ENCODE measurements at regions not wholly inside any gene's neighbourhood (a gene's known extent, or its start where the extent isn't known, plus 50 kb on each side); places are given as distances from the start of the nearest gene placed in this dataset.

DNA sequence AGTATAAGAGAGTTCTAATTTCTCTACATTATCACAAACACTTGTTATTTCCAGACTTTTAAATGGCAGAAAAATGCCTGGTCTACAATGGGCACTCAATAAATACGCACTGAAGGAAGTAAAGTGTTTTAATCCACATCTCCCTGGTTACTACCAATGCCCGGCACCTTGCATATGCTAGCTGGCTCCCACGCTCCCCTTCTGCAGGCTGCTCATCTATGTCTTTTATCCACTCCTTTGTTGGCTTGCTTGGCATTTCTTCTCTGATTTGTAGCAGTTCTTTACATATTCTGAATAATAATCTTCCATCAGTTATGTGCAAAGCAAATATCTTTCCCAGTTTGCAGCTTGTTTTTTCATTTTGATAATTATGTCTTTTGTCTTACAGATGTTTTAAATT is 74.6 kb upstream of the PRR23E start:
- TF ChIP-seq, protein P1, sequence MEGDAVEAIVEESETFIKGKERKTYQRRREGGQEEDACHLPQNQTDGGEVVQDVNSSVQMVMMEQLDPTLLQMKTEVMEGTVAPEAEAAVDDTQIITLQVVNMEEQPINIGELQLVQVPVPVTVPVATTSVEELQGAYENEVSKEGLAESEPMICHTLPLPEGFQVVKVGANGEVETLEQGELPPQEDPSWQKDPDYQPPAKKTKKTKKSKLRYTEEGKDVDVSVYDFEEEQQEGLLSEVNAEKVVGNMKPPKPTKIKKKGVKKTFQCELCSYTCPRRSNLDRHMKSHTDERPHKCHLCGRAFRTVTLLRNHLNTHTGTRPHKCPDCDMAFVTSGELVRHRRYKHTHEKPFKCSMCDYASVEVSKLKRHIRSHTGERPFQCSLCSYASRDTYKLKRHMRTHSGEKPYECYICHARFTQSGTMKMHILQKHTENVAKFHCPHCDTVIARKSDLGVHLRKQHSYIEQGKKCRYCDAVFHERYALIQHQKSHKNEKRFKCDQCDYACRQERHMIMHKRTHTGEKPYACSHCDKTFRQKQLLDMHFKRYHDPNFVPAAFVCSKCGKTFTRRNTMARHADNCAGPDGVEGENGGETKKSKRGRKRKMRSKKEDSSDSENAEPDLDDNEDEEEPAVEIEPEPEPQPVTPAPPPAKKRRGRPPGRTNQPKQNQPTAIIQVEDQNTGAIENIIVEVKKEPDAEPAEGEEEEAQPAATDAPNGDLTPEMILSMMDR (conservative IDR thresholded peaks at IDR 0.05 in 1 of 2, IDR thresholded peaks at IDR 0.05 in 1 of 2; ENCODE audit: low read depth in 1 of 2, low read length in 2 of 2): no peak
- no peak for TF ChIP-seq EZH2 (IDR thresholded peaks at IDR 0.05; ENCODE audit: low read length, missing control alignments)

Measured in fibroblast of lung (primary cell).